HG03565 (cell line): ENCODE measurements at regions not wholly inside any gene's neighbourhood (a gene's known extent, or its start where the extent isn't known, plus 50 kb on each side); places are given as distances from the start of the nearest gene placed in this dataset.
"Not testable (repeated sequence)": the region's sequence is repeated elsewhere in the genome, so short reads cannot be mapped to it uniquely, and the experiment has no call there.

Experiments
- ATAC-seq: cut with Tn5 transposase; IDR thresholded peaks from one replicate; pipeline ENCODE4 v1.9.1; 2021; ENCODE audit warnings: mild to moderate bottlenecking, moderate library complexity; ENCODE audit not compliant: unreplicated experiment

- ATAC-seq, result no peak
Measured at GRCh38 chr1:238406098-238406860, 515.6 kb upstream of the ZP4 start.

- no peak for ATAC-seq
Measured at GRCh38 chr1:238404921-238405320, 514.2 kb upstream of the ZP4 start.

DNA sequence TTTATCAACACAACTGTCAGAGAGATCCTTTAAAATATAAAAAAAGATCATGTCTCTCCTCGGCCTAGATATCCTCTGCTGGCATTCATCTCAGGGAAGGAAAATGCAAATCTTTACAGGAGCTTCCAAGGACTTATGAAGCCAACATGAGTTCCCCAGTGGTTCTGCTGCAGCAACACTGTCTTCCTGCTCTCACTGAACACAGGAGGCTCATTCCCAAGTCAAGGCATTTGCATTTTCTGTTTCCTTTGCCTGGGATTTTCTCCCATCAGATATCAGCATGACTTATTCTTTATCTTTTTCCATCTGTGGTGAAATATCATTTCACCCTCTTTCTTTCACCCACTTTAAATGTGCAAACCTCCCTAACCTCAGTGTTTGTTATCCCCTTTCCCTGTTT is 513.8 kb upstream of the ZP4 start:
- ATAC-seq, result no peak

- ATAC-seq, result no peak
Measured at GRCh38 chr1:238401144-238401543, 510.4 kb upstream of the ZP4 start.

DNA sequence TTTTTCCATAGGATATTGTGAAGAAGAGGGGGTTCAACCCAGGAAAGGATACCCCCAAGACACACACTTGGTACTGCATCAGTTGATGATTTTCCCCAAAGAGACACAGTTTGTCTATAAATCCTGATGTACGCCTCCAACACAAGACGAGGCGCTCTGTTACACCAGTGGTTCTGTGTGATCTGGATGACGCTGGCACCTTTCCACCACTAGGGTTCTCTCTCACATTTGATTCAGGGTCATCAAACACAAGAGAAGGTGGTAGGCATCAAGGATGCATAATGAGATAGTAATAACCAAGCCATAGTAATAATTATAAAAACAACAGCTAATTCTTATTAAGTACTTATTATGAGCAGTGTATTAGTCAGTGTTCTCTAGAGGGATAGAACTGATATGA is 508.8 kb upstream of the ZP4 start:
- ATAC-seq, result no peak

- no peak for ATAC-seq
Measured at GRCh38 chr1:238396140-238396539, 505.4 kb upstream of the ZP4 start.

GRCh38 chr1:238384381-238384780 is 493.7 kb upstream of the ZP4 start:
- no peak for ATAC-seq

DNA sequence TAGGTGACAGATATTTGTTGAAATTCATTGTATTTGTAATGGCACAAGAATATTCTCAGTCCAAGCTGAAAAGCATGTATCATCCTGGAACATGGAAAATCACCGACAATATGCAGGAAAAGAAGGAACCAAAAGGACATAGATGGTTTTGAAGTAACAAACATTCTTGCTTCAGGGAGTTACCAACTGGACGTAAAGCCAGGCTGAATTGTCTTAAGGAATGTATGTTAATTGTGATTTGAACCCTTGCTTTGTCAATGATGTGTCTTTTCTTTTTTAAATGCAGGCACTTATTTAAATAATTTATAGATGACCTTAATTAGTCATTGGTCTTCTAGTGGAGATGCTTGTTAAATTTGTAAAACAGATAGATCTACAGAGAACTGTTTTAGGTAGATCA is 489.4 kb upstream of the ZP4 start:
- no peak for ATAC-seq

DNA sequence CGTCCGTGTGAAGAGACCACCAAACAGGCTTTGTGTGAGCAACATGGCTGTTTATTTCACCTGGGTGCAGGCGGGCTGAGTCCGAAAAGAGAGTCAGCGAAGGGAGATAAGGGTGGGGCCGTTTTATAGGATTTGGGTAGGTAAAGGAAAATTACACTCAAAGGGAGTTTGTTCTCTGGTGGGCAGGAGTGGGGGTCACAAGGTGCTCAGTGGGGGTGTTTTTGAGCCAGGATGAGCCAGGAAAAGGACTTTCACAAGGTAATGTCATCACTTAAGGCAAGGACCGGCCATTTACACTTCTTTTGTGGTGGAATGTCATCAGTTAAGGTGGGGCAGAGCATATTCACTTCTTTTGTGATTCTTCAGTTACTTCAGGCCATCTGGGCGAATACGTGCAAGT is 488.7 kb upstream of the ZP4 start:
- not testable (repeated sequence) for ATAC-seq

- no peak for ATAC-seq
Measured at GRCh38 chr1:238377280-238377919, 486.7 kb upstream of the ZP4 start.

- no peak for ATAC-seq
Measured at GRCh38 chr1:238370599-238370998, 479.9 kb upstream of the ZP4 start.

DNA sequence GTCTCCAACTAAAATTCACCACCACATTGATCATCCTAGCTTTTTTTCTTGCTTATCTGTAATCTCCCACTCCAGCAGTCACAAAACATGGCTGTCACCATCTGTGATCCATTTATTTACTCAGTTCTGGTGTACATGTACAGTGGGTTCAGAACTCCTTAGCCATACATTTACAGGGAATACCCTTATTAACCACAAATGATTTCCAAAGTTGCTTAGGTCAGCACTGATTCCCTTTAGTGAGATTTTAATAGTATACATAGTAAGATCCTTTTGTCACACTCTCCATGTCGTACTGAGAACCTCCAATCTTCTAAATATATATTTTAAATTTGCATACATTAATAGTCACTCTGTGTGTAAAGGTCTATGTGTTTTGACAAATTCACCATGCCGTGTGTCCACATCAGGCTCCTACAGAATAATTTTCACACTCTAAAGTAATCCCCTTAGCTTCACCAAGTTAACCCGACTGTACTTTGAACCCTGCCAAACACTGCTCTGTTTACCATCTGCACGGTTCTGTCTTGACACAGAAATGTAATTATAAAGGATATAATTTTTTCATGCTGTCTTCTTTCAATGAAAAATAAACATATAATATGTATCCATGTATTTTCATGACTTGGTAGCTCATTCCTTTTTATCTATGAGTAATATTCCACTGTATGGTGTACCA is 473.6 kb upstream of the ZP4 start:
- no peak for ATAC-seq

DNA sequence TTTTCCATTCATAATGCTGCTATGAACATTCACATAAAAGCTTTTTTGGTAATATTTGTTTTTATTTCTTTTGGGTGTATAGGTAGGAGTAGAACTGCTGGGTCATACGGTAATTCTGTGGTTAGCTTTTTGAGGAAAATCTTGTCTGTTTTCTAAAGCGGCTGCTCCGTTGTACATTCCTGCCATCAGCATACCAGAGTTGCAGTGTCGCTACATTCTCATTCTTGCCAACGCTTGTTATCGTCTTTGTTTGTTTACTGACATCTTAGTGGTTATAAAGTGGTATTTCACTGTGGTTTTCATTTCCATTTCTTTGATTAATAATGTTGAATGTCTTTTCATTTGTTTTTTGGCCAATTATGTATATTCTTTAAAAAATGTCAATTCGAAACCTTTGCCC is 469.8 kb upstream of the ZP4 start:
- ATAC-seq, result no peak

DNA sequence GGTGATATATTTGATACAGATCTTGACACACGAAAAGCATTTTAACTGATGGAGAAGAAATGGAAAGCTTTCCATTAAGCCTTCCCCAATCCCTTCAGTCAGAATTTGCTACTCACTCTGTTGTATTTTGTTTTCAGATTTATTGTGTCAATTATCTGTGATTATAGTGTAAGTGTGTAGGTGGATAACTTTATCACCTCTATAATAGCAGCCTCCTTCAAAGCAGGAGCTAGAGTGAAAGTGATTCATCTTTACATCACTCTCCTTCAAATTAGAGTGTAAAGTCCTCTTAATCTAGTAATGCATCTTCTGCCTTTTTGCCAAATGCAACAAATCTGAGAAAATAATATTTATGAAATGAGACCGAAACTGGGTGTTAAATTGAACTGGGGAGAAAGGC is 459.7 kb upstream of the ZP4 start:
- ATAC-seq, result no peak

GRCh38 chr1:238346340-238346739 is 455.6 kb upstream of the ZP4 start:
- no peak for ATAC-seq

DNA sequence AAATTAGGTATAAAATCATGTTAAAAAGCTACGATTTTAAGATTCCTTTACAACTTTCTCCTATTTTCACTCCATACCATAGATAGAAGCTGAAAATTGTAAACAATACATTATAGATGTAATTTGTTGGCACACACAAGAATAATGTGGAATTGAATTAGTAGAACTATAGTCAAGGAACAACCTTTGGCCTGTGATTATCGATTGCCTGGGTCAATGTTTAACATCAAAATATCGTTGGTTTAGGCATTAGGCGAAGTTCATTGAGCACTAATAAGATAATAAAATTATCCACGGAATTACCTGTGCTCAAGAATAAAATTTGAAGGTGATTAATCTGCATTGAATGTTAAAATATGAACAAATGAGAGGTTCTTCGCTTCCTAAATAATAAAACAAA is 455.1 kb upstream of the ZP4 start:
- ATAC-seq, result no peak

DNA sequence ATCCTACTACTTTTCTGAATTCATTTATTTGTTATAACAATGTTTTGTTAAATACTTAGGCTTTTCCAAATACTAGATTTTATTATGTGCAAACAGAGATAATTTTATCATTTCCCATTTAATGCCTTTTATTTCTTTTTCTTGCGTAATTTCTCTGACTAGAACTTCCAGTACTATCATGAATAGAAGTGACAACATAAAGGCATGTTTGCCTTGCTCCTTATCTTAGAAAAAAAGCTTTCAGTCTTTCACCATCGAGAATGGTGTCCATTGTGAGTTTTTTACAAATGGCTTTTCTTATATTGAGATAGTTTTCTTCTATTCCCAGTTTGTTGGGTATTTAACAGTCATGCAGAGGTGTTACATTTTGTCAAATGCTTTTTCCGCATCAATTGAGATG is 453.1 kb upstream of the ZP4 start:
- no peak for ATAC-seq

GRCh38 chr1:238341395-238341794 is 450.7 kb upstream of the ZP4 start:
- ATAC-seq, result no peak

DNA sequence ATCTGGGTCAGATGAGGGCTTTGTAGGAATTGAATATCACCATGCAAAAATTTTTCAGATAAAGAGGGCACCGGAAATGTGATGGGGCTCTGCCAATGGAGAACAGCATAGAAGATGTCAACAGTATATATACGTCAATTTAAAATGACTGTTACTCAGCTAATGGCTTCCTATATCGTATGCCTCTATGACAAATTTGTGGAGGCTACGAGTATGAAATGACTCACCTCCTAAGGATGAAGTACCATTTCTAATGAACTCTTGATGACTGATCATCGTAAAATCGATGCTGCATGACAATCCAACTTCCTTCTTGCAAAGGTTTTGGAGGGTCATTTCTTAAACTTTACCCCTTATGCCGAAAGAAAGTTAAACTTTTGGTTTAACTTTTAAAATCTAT is 450.3 kb upstream of the ZP4 start:
- no peak for ATAC-seq

DNA sequence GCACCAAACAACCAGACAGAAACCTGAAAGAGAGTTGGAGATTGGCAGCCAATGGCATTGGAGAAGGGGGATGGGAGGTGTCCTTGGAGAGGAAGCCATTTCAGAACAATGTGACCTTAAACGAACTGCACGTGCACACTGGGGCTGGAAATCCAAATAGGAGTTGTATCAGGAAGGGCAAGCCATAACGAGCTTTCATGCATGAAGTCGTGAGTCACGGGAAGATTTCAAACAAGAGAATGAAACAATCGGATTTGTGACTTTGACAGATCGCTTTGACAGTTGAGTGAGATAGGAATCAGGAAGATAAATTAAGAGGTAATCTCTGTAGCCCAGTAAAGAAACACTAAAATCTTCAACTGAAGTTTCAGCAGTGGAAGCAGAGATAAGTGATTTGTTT is 445.8 kb upstream of the ZP4 start:
- ATAC-seq, result no peak

DNA sequence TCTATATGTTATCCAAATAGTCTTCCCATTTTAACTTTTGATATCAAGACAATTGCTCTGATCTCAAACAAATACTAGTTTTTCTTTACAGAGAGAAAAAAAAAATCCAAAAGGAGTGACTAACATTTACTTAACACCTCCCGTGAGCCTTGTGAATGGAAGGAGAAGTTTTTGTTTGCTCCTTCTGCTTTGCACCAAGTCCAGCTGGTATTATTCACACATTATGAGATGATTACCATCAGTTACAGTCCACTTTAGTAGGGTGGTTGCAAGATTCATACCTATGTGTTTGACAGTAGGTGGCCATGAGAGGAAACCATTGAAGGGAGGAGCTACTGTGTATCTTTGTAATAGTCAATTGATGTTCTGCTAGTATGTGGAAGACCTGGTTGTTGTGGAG is 443.4 kb upstream of the ZP4 start:
- no peak for ATAC-seq

DNA sequence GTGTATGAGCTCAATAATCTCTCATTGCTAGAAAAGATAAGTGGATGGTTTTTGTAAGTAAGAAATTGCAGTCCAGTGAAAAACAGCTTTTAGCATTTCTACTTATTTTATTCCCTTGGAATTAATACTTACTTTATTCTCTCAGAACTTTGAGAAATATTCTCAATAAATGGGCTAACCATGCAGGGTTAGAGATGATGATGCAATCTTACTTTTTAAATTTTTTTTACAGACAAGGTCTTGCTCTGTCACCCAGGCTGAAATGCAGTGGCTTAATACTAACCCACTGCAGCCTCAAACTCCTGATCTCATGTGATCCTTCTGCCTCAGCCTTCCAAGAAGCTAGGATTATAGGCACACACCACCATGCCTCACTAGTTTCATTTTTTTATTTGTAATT is 440.8 kb upstream of the ZP4 start:
- ATAC-seq, result no peak
